ENCODE measurements at regions not wholly inside any gene's neighbourhood (a gene's known extent, or its start where the extent isn't known, plus 50 kb on each side); places are given as distances from the start of the nearest gene placed in this dataset.
"Not testable (repeated sequence)": the region's sequence is repeated elsewhere in the genome, so short reads cannot be mapped to it uniquely, and the experiment has no call there.

DNA sequence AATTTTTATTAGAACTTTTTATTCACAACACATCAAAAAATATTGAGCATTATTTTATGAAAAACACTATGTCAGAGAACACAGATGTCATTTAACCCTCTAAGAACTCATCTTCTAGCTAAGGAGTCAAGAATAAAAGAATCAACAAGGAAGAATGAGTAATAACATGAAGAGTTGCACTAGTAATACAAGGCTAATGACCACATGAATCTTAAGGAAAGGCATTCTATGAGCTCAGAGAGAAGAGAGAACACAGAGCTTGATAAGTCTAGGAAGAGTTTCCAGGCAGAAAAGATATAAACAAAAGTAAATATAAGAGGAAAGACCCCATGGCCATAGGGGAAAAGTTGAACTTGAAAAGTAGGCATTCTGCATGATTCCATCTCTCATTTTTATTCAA lies 166.5 kb downstream of the MAIP1 start:
- no peak for ATAC-seq
- intact Hi-C loops (cut with DNase I; ENCODE audit: low total_unique reads) = no loop called here
- in situ Hi-C loops (cut with MboI; ENCODE audit: low sequenced_read_pairs in 4 of 4) = no loop called here

DNA sequence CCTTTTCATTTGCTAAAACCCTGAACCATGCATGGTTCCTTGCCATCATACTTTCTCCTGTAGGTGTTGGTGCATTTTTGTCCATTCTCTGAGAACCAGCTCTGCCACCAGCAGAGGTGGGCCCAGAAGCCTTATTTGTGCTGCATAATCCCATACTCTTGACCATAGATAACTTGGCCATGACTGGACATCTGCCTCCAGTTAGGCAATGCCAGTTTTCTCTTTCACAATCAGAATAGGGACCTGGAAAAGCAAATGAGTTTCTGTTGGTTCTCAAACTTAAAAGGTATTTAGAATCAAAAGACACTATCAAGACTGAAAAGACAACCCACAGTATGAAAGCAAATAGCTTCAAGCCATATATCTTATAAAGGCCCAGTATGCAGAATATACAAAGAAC lies 167.3 kb downstream of the MAIP1 start:
- no peak overlapping the region for H3K4me3 ChIP-seq
- H3K36me3 ChIP-seq = no peaks in the 10 kb centered on the region
- in situ Hi-C loops (cut with MboI; ENCODE audit: low sequenced_read_pairs in 4 of 4) (no loop called here), intact Hi-C loops (cut with DNase I; ENCODE audit: low total_unique reads) (no loop called here)
- H3K27ac ChIP-seq = no peak overlapping the region
- no peaks in the 10 kb centered on the region for H3K27me3 ChIP-seq
- H3K4me1 ChIP-seq = no peaks in the 10 kb centered on the region
- no peak for DNase-seq
- H3K9me3 ChIP-seq = no peaks in the 10 kb centered on the region
- TF ChIP-seq, protein P1, sequence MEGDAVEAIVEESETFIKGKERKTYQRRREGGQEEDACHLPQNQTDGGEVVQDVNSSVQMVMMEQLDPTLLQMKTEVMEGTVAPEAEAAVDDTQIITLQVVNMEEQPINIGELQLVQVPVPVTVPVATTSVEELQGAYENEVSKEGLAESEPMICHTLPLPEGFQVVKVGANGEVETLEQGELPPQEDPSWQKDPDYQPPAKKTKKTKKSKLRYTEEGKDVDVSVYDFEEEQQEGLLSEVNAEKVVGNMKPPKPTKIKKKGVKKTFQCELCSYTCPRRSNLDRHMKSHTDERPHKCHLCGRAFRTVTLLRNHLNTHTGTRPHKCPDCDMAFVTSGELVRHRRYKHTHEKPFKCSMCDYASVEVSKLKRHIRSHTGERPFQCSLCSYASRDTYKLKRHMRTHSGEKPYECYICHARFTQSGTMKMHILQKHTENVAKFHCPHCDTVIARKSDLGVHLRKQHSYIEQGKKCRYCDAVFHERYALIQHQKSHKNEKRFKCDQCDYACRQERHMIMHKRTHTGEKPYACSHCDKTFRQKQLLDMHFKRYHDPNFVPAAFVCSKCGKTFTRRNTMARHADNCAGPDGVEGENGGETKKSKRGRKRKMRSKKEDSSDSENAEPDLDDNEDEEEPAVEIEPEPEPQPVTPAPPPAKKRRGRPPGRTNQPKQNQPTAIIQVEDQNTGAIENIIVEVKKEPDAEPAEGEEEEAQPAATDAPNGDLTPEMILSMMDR (IDR thresholded peaks at IDR 0.05 in 4 of 5, conservative IDR thresholded peaks at IDR 0.05 in 1 of 5) = no peak
- no peak for TF ChIP-seq POLR2A (IDR thresholded peaks at IDR 0.05)
- ATAC-seq = no peak

More for the DNA sequence above, 166.5 kb downstream of the MAIP1 start:
- Histone ChIP-seq H3K27me3 (no peaks in the 10 kb centered on the region), H3K27ac (no peak overlapping the region), H3K4me3 (no peak overlapping the region), H3K4me1 (no peaks in the 10 kb centered on the region), H3K9me3 (no peaks in the 10 kb centered on the region), H3K36me3 (no peaks in the 10 kb centered on the region)
- TF ChIP-seq, protein P1 (IDR thresholded peaks at IDR 0.05 in 4 of 5, conservative IDR thresholded peaks at IDR 0.05 in 1 of 5) = no peak
- TF ChIP-seq POLR2A (IDR thresholded peaks at IDR 0.05) = no peak
- DNase-seq = no peak

DNA sequence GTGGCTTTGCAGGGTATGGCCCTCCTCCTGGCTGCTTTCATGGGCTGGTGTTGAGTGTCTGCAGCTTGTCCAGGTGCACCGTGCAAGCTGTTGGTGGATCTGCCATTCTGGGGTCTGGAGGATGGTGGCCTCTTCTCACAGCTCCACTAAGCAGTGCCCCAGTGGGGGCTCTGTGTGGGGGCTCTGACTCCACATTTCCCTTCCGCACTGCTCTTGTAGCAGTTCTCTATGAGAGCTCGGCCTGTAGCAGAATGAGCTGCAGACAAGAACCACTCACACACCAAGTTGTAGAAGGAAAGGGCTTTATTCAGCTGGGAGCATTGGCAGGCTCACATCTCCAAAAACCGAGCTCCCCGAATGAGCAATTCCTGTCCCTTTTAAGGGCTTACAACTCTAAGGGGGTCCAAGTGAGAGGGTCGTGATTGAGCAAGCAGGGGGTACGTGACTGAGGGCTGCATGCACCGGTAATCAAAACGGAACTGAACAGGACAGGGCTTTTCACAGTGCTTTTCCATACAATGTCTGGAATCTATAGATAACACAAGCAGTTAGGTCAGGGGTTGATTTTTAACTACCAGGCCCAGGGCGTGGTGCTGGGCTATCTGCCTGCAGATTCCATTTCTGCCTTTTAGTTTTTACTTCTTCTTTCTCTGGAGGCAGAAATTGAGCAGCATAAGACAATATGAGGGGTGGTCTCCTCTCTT lies 169.4 kb downstream of the MAIP1 start:
- H3K4me3 ChIP-seq; H3K27me3 ChIP-seq; in situ Hi-C loops (cut with MboI; ENCODE audit: low sequenced_read_pairs in 4 of 4); intact Hi-C loops (cut with DNase I; ENCODE audit: low total_unique reads); ATAC-seq; H3K9me3 ChIP-seq; H3K36me3 ChIP-seq; H3K27ac ChIP-seq; DNase-seq; H3K4me1 ChIP-seq: not testable (repeated sequence)

DNA sequence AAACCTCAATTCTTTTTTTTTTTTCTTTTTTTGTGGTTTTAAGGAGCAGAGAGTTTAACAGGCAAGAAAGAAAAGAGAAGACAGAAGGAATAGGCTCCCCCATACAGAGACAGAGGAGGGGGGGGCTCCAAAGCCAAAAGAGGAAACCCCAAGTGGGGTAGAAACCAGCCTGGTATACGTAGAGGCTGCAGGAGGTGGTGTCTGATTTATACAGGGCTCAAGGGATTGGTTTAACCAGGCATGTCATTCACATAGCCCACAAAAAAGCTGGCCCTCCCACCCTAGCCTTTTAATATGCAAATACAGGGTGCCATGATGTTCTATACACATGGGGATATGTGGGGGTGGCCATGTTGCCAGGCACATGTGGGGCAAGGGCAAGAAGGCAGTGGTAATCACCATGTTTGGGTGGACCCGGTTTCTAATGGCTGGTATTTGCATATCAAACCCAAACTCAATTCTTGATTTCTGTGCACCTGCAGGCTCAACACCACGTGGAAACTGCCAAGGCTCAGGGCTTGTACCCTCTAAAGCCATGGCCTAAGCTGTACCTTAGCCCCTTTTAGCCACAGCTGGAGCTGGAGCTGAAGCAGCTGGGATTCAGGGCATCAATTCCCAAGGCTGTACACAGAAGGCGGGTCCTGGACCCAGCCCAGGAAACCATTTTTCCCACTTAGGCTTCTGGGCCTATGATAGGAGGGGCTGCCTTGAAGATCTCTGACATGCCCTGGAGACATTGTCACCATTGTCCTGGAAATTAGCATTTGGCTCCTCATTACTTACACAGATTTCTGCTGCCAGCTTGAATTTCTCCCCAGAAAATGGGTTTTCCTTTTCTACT lies 170.3 kb downstream of the MAIP1 start:
- Histone ChIP-seq H3K27ac (no peak overlapping the region), H3K27me3 (no peaks in the 10 kb centered on the region), H3K9me3 (no peaks in the 10 kb centered on the region), H3K4me1 (no peaks in the 10 kb centered on the region), H3K36me3 (no peaks in the 10 kb centered on the region), H3K4me3 (no peak overlapping the region)
- in situ Hi-C loops (cut with MboI; ENCODE audit: low sequenced_read_pairs in 4 of 4) (no loop called here), intact Hi-C loops (cut with DNase I; ENCODE audit: low total_unique reads) (no loop called here)
- no peak for ATAC-seq
- TF ChIP-seq POLR2A (IDR thresholded peaks at IDR 0.05) = no peak
- TF ChIP-seq, protein P1 (IDR thresholded peaks at IDR 0.05 in 4 of 5, conservative IDR thresholded peaks at IDR 0.05 in 1 of 5) = no peak
- DNase-seq = no peak

DNA sequence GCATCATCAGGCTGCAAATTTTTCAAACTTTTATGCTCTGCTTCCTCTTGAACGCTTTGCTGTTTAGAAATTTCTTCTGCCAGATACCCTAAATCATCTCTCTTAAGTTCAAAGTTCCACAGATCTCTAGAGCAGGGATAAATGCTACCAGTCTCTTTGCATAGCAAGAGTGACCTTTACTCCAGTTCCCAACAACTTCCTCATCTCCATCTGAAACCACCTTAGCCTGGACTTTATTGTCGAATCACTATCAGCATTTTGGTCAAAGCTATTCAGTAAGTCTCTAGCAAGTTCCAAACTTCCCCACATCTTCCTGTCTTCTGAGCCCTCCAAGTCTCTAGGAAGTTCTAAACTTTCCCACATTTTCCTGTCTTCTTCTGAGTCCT lies 170.9 kb downstream of the MAIP1 start:
- in situ Hi-C loops (cut with MboI; ENCODE audit: low sequenced_read_pairs in 4 of 4); ATAC-seq; intact Hi-C loops (cut with DNase I; ENCODE audit: low total_unique reads): not testable (repeated sequence)

DNA sequence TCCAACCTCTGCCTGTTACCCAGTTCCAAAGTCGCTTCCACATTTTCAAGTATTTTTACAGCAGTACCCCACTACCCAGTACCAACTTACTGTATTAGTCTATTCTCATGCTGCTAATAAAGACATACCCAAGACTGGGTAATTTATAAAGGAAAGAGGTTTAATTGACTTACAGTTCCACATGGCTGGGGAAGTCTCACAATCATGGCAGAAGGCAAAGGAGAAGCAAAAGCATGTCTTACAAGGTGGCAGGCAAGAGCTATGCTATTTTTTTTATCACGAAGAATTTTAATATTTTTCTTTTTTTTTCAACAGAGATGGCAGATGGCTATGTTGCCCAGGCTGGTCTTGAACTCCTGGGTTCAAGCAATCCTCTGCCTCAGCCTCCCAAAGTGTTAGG lies 171.3 kb downstream of the MAIP1 start:
- H3K4me1 ChIP-seq; H3K4me3 ChIP-seq; intact Hi-C loops (cut with DNase I; ENCODE audit: low total_unique reads); DNase-seq; H3K9me3 ChIP-seq; ATAC-seq; H3K36me3 ChIP-seq; H3K27ac ChIP-seq; in situ Hi-C loops (cut with MboI; ENCODE audit: low sequenced_read_pairs in 4 of 4); H3K27me3 ChIP-seq: not testable (repeated sequence)

More for the DNA sequence above, 170.9 kb downstream of the MAIP1 start:
- not testable (repeated sequence) for H3K27me3 ChIP-seq, H3K36me3 ChIP-seq, H3K27ac ChIP-seq, H3K4me3 ChIP-seq, DNase-seq, H3K4me1 ChIP-seq, H3K9me3 ChIP-seq
